Gastroesophageal sphincter (tissue), 4 donors: ENCODE measurements at regions not wholly inside any gene's neighbourhood (a gene's known extent, or its start where the extent isn't known, plus 50 kb on each side); places are given as distances from the start of the nearest gene placed in this dataset.

ENCODE experiments used
- ATAC-seq: fragments of 150-250 bp; one replicate; pipeline ENCODE4 v1.9.1; 2016; ENCODE audit warnings: mild to moderate bottlenecking, moderate library complexity
- H3K27ac ChIP-seq, 4 donors: fragments of 200-600 bp; sonication (generic) in 3 of 4; 1 replicate in 3 of 4; 2 replicates in 1 of 4; pipeline ENCODE4 v1.5.1; 2016 to 2019
- H3K27me3 ChIP-seq: fragments of 200-600 bp; sonication (generic); one replicate; pipeline ENCODE4 v1.5.1; 2019
- H3K36me3 ChIP-seq, 2 donors: fragments of 200-600 bp; sonication (generic); one replicate each; pipeline ENCODE4 v1.5.1; 2019; ENCODE audit warnings: control low read depth in 1 of 2
- H3K4me1 ChIP-seq, 3 donors: fragments of 200-600 bp; sonication (generic); 1 replicate in 2 of 3; 2 replicates in 1 of 3; pipeline ENCODE4 v1.5.1; 2016 to 2019; ENCODE audit warnings: control low read depth in 2 of 3
- H3K4me3 ChIP-seq, 2 donors: fragments of 200-600 bp; sonication (generic); one replicate each; pipeline ENCODE4 v1.5.1; 2019; ENCODE audit warnings: mild to moderate bottlenecking in 1 of 2, moderate library complexity in 1 of 2
- H3K9me3 ChIP-seq, 3 donors: fragments of 200-600 bp; sonication (generic); one replicate each; pipeline ENCODE4 v1.5.1; 2017 to 2019; ENCODE audit warnings: control low read depth in 2 of 3
- CTCF ChIP-seq, 4 experiments: fragments of 200-600 bp in 2 of 4; fragments of 450-650 bp in 2 of 4; sonication (generic) in 1 of 4; IDR thresholded peaks; one replicate each; pipeline ENCODE4 v1.5.1; 2017 to 2019; ENCODE audit warnings: antibody characterized with exemption in 4 of 4, mild to moderate bottlenecking in 2 of 4, moderate library complexity in 2 of 4
- EP300 ChIP-seq: sonication (generic); formaldehyde crosslinking; IDR thresholded peaks from one replicate; pipeline ENCODE4 v1.6.1; 2017; ENCODE audit warnings: antibody characterized with exemption, mild to moderate bottlenecking
- POLR2A ChIP-seq, 2 donors: fragments of 450-650 bp; IDR thresholded peaks; one replicate each; pipeline ENCODE4 v1.6.1; 2017; ENCODE audit warnings: antibody characterized with exemption in 2 of 2, mild to moderate bottlenecking in 2 of 2, moderate library complexity in 1 of 2
- POLR2AphosphoS5 ChIP-seq: sonication (generic); formaldehyde crosslinking; IDR thresholded peaks from one replicate; pipeline ENCODE4 v1.6.1; 2017; ENCODE audit warnings: antibody characterized with exemption
- WGBS, 2 donors: methylation state at CpG; one replicate each; pipeline ENCODE4 v1.1.5; 2018; ENCODE audit warnings: low coverage in 1 of 2; 5-methylcytosine and 5-hydroxymethylcytosine counted together

GRCh38 chr12:131347345-131347714 is 363.6 kb upstream of the SFSWAP start:
- Histone ChIP-seq H3K36me3 (no peaks in the 10 kb centered on the region), H3K4me3 (no peak overlapping the region), H3K9me3 (peaks cover 0 to 6% (median 0%) of the 10 kb centered on the region in 3 donors), H3K4me1 (peaks cover 0 to 9% (median 0%) of the 10 kb centered on the region in 3 donors), H3K27ac (no peak overlapping the region), H3K27me3 (peaks cover 63% of the 10 kb centered on the region)
- no peak for TF ChIP-seq EP300
- TF ChIP-seq POLR2A (IDR thresholded peaks at IDR 0.05), result no peak
- no peak for ATAC-seq
- WGBS, 2 donors, result 63 to 87% methylated on average over 5 to 8 of the region's 11 CpGs

GRCh38 chr12:131347732-131348131 is 363.2 kb upstream of the SFSWAP start:
- no peak for ATAC-seq
- WGBS, 2 donors, result 90 to 92% methylated on average over 7 of the region's 7 CpGs

GRCh38 chr12:131348231-131348630 is 362.7 kb upstream of the SFSWAP start:
- WGBS, 2 donors, result 13 to 20% methylated on average over 3 to 5 of the region's 13 CpGs
- peaks cover 0 to 9% (median 0%) of the 10 kb centered on the region in 3 donors for H3K4me1 ChIP-seq

More at GRCh38 chr12:131347732-131348131, 363.2 kb upstream of the SFSWAP start:
- Histone ChIP-seq H3K27me3 (peaks cover 67% of the 10 kb centered on the region), H3K4me1 (peaks cover 0 to 9% (median 0%) of the 10 kb centered on the region in 3 donors), H3K36me3 (no peaks in the 10 kb centered on the region), H3K4me3 (no peak overlapping the region), H3K27ac (no peak overlapping the region), H3K9me3 (peaks cover 0 to 3% (median 0%) of the 10 kb centered on the region in 3 donors)
- TF ChIP-seq POLR2A (IDR thresholded peaks at IDR 0.05) (no peak), POLR2AphosphoS5 (no peak), CTCF (IDR thresholded peaks at IDR 0.05) (no peak), EP300 (no peak)

GRCh38 chr12:131348646-131349045 is 362.2 kb upstream of the SFSWAP start:
- H3K4me1 ChIP-seq, result peaks cover 0 to 9% (median 0%) of the 10 kb centered on the region in 3 donors
- no peaks in the 10 kb centered on the region for H3K9me3 ChIP-seq
- TF ChIP-seq POLR2A (IDR thresholded peaks at IDR 0.05) (no peak), EP300 (no peak), POLR2AphosphoS5 (no peak), CTCF (IDR thresholded peaks at IDR 0.05) (no peak)
- ATAC-seq, result no peak
- no peak overlapping the region for H3K27ac ChIP-seq
- H3K36me3 ChIP-seq, result no peaks in the 10 kb centered on the region
- peaks cover 67% of the 10 kb centered on the region for H3K27me3 ChIP-seq
- WGBS, 2 donors, result 21 to 39% methylated on average over 3 of the region's 4 CpGs
- H3K4me3 ChIP-seq, result no peak overlapping the region

More at GRCh38 chr12:131348231-131348630, 362.7 kb upstream of the SFSWAP start:
- Histone ChIP-seq H3K36me3 (no peaks in the 10 kb centered on the region), H3K27ac (no peak overlapping the region), H3K4me3 (no peak overlapping the region), H3K27me3 (peaks cover 67% of the 10 kb centered on the region), H3K9me3 (no peaks in the 10 kb centered on the region)
- TF ChIP-seq CTCF (IDR thresholded peaks at IDR 0.05) (no peak), POLR2A (IDR thresholded peaks at IDR 0.05) (no peak), POLR2AphosphoS5 (no peak), EP300 (no peak)
- no peak for ATAC-seq

- Histone ChIP-seq H3K4me1 (peaks cover 0 to 9% (median 0%) of the 10 kb centered on the region in 3 donors), H3K4me3 (no peak overlapping the region), H3K27ac (no peak overlapping the region), H3K27me3 (peaks cover 67% of the 10 kb centered on the region), H3K9me3 (no peaks in the 10 kb centered on the region), H3K36me3 (no peaks in the 10 kb centered on the region)
- 80 to 84% methylated on average over 10 to 13 of the region's 20 CpGs for WGBS, 2 donors
- TF ChIP-seq CTCF (IDR thresholded peaks at IDR 0.05), result no peak
- ATAC-seq, result no peak
Observed at GRCh38 chr12:131349397-131350127, 361.3 kb upstream of the SFSWAP start.
